IMR-90 (cell line): ENCODE measurements at regions not wholly inside any gene's neighbourhood (a gene's known extent, or its start where the extent isn't known, plus 50 kb on each side); places are given as distances from the start of the nearest gene placed in this dataset.

Experiments
- ATAC-seq: fragments of 200-7000 bp; cut with Tn5 transposase; 2 replicates; pipeline ENCODE4 v1.9.1; 2020; ENCODE audit warnings: low read depth, mild to moderate bottlenecking, moderate library complexity
- BruUV-seq: library from RNA; stranded (reverse); fragments of 400-500 nt; replicated peaks from 2 replicates; lab custom pipeline; 2021; lab: Mats Ljungman, UMichigan
- CTCF ChIA-PET: fragments of 300-600 bp; formaldehyde crosslinking; extraction: SDS; loops from one replicate; lab custom pipeline; 2021; ENCODE audit warnings: antibody characterized with exemption; lab: Yijun Ruan, JAX
- POLR2A ChIA-PET: fragments of 300-600 bp; sonication (Branson Sonifier 250); formaldehyde crosslinking; loops from one replicate; lab custom pipeline; 2022; ENCODE audit warnings: antibody characterized with exemption; ENCODE audit not compliant: unreplicated experiment; lab: Charles Lee
- DNase-seq: peaks from one replicate; pipeline ENCODE4 v3.0.0; 2013
- H2AFZ ChIP-seq: replicated peaks from 2 replicates; pipeline ENCODE3; 2013; ENCODE audit warnings: low read length, mild to moderate bottlenecking; ENCODE audit not compliant: poor library complexity
- H2AK5ac ChIP-seq: 2 replicates; pipeline ENCODE4 v1.6.1; 2013; ENCODE audit warnings: low read depth, low read length, inconsistent platforms
- H2AK9ac ChIP-seq: replicated peaks from 2 replicates; pipeline ENCODE3; 2013; ENCODE audit warnings: mild to moderate bottlenecking, low read depth, low read length, moderate library complexity; ENCODE audit not compliant: poor library complexity
- H2BK120ac ChIP-seq: 2 replicates; pipeline ENCODE4 v1.6.1; 2013; ENCODE audit warnings: low read depth, low read length, inconsistent platforms
- H2BK15ac ChIP-seq: 3 replicates; pipeline ENCODE4 v1.6.1; 2013; ENCODE audit warnings: low read depth, low read length, inconsistent platforms
- H2BK20ac ChIP-seq: 2 replicates; pipeline ENCODE4 v1.6.1; 2013; ENCODE audit warnings: low read depth, mild to moderate bottlenecking, inconsistent platforms, low read length, moderate library complexity
- H2BK5ac ChIP-seq: 2 replicates; pipeline ENCODE4 v1.6.1; 2013; ENCODE audit warnings: mild to moderate bottlenecking, low read depth, low read length, inconsistent platforms; ENCODE audit not compliant: poor library complexity, severe bottlenecking
- H3K14ac ChIP-seq: replicated peaks from 2 replicates; pipeline ENCODE4 v1.6.1; 2013; ENCODE audit warnings: low read depth, low read length, inconsistent platforms
- H3K18ac ChIP-seq: 2 replicates; pipeline ENCODE4 v1.6.1; 2013; ENCODE audit warnings: low read depth, low read length, control low read depth
- H3K23ac ChIP-seq: 2 replicates; pipeline ENCODE4 v1.6.1; 2013; ENCODE audit warnings: low read depth, low read length, inconsistent platforms
- H3K27ac ChIP-seq: 2 replicates; pipeline ENCODE4 v1.5.1; 2013; ENCODE audit warnings: mild to moderate bottlenecking, control low read depth, low read length; ENCODE audit not compliant: insufficient read depth
- H3K27me3 ChIP-seq: 2 replicates; pipeline ENCODE4 v1.6.1; 2013; ENCODE audit warnings: low read length; ENCODE audit not compliant: control insufficient read depth, insufficient read depth
- H3K36me3 ChIP-seq: 2 replicates; pipeline ENCODE4 v1.6.1; 2013; ENCODE audit warnings: low read length, mixed read lengths; ENCODE audit not compliant: control insufficient read depth, insufficient read depth
- H3K4ac ChIP-seq: 2 replicates; pipeline ENCODE4 v1.6.1; 2013; ENCODE audit warnings: low read depth, low read length, inconsistent platforms
- H3K4me1 ChIP-seq: 2 replicates; pipeline ENCODE4 v1.6.1; 2013; ENCODE audit warnings: low read length, mixed read lengths; ENCODE audit not compliant: control insufficient read depth, insufficient read depth
- H3K4me2 ChIP-seq: 2 replicates; pipeline ENCODE4 v1.6.1; 2013; ENCODE audit warnings: low read depth, mild to moderate bottlenecking, control low read depth, low read length, moderate library complexity
- H3K4me3 ChIP-seq: 2 replicates; pipeline ENCODE4 v1.5.1; 2013; ENCODE audit warnings: low read depth, mild to moderate bottlenecking, control low read depth, low read length, moderate library complexity; ENCODE audit not compliant: insufficient read depth
- H3K56ac ChIP-seq: 2 replicates; pipeline ENCODE4 v1.6.1; 2013; ENCODE audit warnings: low read length, inconsistent platforms; ENCODE audit not compliant: insufficient read depth; ENCODE audit errors: extremely low read depth
- H3K79me1 ChIP-seq, 2 experiments: 2 replicates each; pipeline ENCODE4 v1.6.1; 2013; ENCODE audit warnings: low read length in 2 of 2, inconsistent platforms in 1 of 2, low read depth in 1 of 2
- H3K9ac ChIP-seq: 2 replicates; pipeline ENCODE4 v1.6.1; 2013; ENCODE audit warnings: low read depth, low read length, control low read depth
- H3K9me1 ChIP-seq: 2 replicates; pipeline ENCODE4 v1.6.1; 2013; ENCODE audit warnings: low read length, inconsistent platforms; ENCODE audit not compliant: insufficient read depth
- H3K9me3 ChIP-seq: 2 replicates; pipeline ENCODE4 v1.6.1; 2013; ENCODE audit warnings: low read length; ENCODE audit not compliant: control insufficient read depth, insufficient read depth
- H4K20me1 ChIP-seq: 2 replicates; pipeline ENCODE4 v1.6.1; 2013; ENCODE audit warnings: low read length, inconsistent platforms; ENCODE audit not compliant: insufficient read depth
- H4K5ac ChIP-seq: 2 replicates; pipeline ENCODE4 v1.6.1; 2013; ENCODE audit warnings: mild to moderate bottlenecking, low read depth, low read length, control low read depth
- H4K8ac ChIP-seq, 2 experiments: 2 replicates each; pipeline ENCODE4 v1.6.1; 2013; ENCODE audit warnings: low read depth in 2 of 2, low read length in 2 of 2, control low read depth in 1 of 2, inconsistent platforms in 1 of 2
- H4K91ac ChIP-seq: 2 replicates; pipeline ENCODE4 v1.6.1; 2013; ENCODE audit warnings: low read depth, low read length, inconsistent platforms; ENCODE audit not compliant: insufficient read depth
- BHLHE40 ChIP-seq: fragments of 150-350 bp; IDR thresholded peaks from 2 replicates; pipeline ENCODE4 v1.6.1; 2016; ENCODE audit warnings: mild to moderate bottlenecking, low read depth, low read length
- CEBPB ChIP-seq: IDR thresholded peaks from 2 replicates; pipeline ENCODE4 v1.6.1; 2012; ENCODE audit warnings: low read depth, low read length, improper control_type of control experiment
- MAZ ChIP-seq: IDR thresholded peaks from 2 replicates; pipeline ENCODE4 v1.6.1; 2012; ENCODE audit warnings: low read depth, mild to moderate bottlenecking, low read length, improper control_type of control experiment, moderate library complexity, borderline replicate concordance
- MXI1 ChIP-seq: IDR thresholded peaks from 2 replicates; pipeline ENCODE4 v1.6.1; 2012; ENCODE audit warnings: low read depth, mild to moderate bottlenecking, low read length, moderate library complexity, borderline replicate concordance
- NFE2L2 ChIP-seq: fragments of 150-350 bp; IDR thresholded peaks from 2 replicates; pipeline ENCODE4 v1.6.1; 2016; ENCODE audit warnings: low read depth, mild to moderate bottlenecking, low read length
- POLR2A ChIP-seq: IDR thresholded peaks from 2 replicates; pipeline ENCODE4 v1.6.1; 2012; ENCODE audit warnings: mild to moderate bottlenecking, low read depth, low read length
- RCOR1 ChIP-seq: IDR thresholded peaks from 2 replicates; pipeline ENCODE4 v1.6.1; 2012; ENCODE audit warnings: mild to moderate bottlenecking, low read length, improper control_type of control experiment; ENCODE audit not compliant: insufficient replicate concordance
- RFX5 ChIP-seq: IDR thresholded peaks from 2 replicates; pipeline ENCODE4 v1.8.0; 2012; ENCODE audit warnings: low read depth, mild to moderate bottlenecking, low read length, moderate library complexity
- SMC3 ChIP-seq: fragments of 150-350 bp; IDR thresholded peaks from 2 replicates; pipeline ENCODE4 v1.6.1; 2016; ENCODE audit warnings: low read depth, mild to moderate bottlenecking, antibody characterized with exemption, low read length, moderate library complexity
- WGBS, 2 experiments: methylation state at CpG; one replicate each; pipeline versions ENCODE4 v1.1.5 to v1.1.7; 2013; ENCODE audit warnings: missing lambda C conversion rate in 2 of 2; ENCODE audit not compliant: insufficient read length in 1 of 2; ENCODE audit errors: extremely low coverage in 2 of 2; 5-methylcytosine and 5-hydroxymethylcytosine counted together
- dilution Hi-C: fragments of 300-500 bp; cut with HindIII; formaldehyde crosslinking; loops from one replicate; pipeline ENCODE4 v1.14.3; 2018; ENCODE audit warnings: low sequenced_read_pairs; ENCODE audit not compliant: unreplicated experiment
- in situ Hi-C: fragments of 300-500 bp; cut with MboI; formaldehyde crosslinking; loops from 3 replicates; pipeline ENCODE4 v1.14.3; 2019; ENCODE audit warnings: low sequenced_read_pairs, inconsistent platforms, mixed read lengths
- intact Hi-C: fragments of 100-400 bp; cut with micrococcal nuclease; formaldehyde crosslinking; loops from 2 replicates; pipeline ENCODE4 v1.10.0; 2022
- TF ChIP-seq, protein P1 (sequence below): fragments of 150-350 bp; IDR thresholded peaks from 2 replicates; pipeline ENCODE4 v1.6.1; 2017; ENCODE audit warnings: mild to moderate bottlenecking, antibody characterized with exemption, low read length, low read depth

DNA sequence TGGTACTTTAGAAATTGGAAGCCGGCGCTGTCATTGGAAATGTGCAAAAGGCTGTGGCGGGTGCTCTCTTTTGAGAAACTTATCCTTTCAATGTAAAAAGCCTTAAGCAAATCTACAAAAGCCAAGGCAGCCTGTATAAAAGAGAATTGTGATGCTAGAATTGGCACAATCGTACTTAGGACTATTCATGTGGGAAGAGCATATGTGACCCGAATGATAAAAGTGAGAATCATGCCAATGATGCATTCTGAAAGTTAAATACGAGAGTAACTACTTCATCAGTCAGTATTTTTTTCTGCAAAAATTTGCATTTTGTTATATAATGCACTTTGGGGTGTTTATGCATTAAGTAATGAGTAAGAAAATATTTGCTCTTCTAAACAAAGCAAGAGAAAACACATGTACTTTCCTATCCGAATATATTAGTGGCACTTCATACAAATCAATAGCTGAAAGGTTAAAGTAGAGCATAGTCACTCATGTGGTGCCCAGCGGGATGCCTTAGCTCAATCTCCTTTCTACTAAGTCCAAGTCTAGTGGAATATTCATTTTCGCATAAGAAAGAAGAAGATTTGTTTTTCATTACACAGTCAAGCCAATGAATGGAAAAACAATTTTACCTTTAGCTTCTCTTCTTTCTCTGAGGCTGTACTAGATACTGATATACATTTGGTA is 1256.6 kb upstream of the B3GALT2 start:
- Histone ChIP-seq H3K4ac (no peak overlapping the region), H2AK9ac (no peak overlapping the region), H2AK5ac (no peak overlapping the region), H3K9me1 (no peaks in the 10 kb centered on the region), H3K36me3 (no peaks in the 10 kb centered on the region), H4K5ac (no peak overlapping the region), H2BK5ac (no peak overlapping the region), H3K4me2 (no peak overlapping the region), H3K27me3 (no peaks in the 10 kb centered on the region), H3K56ac (no peak overlapping the region), H3K4me3 (no peak overlapping the region), H3K23ac (no peak overlapping the region), H2BK15ac (no peak overlapping the region), H3K9ac (no peak overlapping the region), H4K8ac (no peak overlapping the region), H3K79me1 (no peaks in the 10 kb centered on the region), H3K27ac (no peak overlapping the region), H2BK120ac (no peak overlapping the region), H2BK20ac (no peak overlapping the region), H2AFZ (no peak overlapping the region), H3K14ac (no peak overlapping the region), H4K91ac (no peak overlapping the region), H3K9me3 (no peaks in the 10 kb centered on the region), H4K20me1 (no peaks in the 10 kb centered on the region), H3K4me1 (no peaks in the 10 kb centered on the region), H3K18ac (no peak overlapping the region)
- DNase-seq, result no peak
- no TSS peak for BruUV-seq
- no CpG with 5 or more reads among the region's 9 CpGs for WGBS, 2 experiments
- in situ Hi-C loops, result no loop called here
- ChIA-PET CTCF (no interaction called here), POLR2A (no interaction called here)
- no peak for ATAC-seq
- TF ChIP-seq MXI1 (no peak), RCOR1 (no peak), SMC3 (no peak), BHLHE40 (no peak), RFX5 (no peak), POLR2A (no peak), MAZ (no peak), CEBPB (no peak), NFE2L2 (no peak)
- TF ChIP-seq, protein P1, sequence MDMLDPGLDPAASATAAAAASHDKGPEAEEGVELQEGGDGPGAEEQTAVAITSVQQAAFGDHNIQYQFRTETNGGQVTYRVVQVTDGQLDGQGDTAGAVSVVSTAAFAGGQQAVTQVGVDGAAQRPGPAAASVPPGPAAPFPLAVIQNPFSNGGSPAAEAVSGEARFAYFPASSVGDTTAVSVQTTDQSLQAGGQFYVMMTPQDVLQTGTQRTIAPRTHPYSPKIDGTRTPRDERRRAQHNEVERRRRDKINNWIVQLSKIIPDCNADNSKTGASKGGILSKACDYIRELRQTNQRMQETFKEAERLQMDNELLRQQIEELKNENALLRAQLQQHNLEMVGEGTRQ, result no peak
- dilution Hi-C loops, result no loop called here
- intact Hi-C loops, result no loop called here
